ENCODE measurements at regions not wholly inside any gene's neighbourhood (a gene's known extent, or its start where the extent isn't known, plus 50 kb on each side); places are given as distances from the start of the nearest gene placed in this dataset.
"Not testable (repeated sequence)": the region's sequence is repeated elsewhere in the genome, so short reads cannot be mapped to it uniquely, and the experiment has no call there.

- no peak for DNase-seq (ENCODE audit: low read depth)
These were observed 97.9 kb upstream of the MTHFD1L start for GRCh38 chr6:150767571-150768018.

GRCh38 chr6:150770637-150771036, 94.9 kb upstream of the MTHFD1L start:
- DNase-seq (ENCODE audit: low read depth) = no peak

- no peak for DNase-seq (ENCODE audit: low read depth)
These were observed 91.5 kb upstream of the MTHFD1L start for GRCh38 chr6:150773969-150774368.

GRCh38 chr6:150775415-150776203, 89.9 kb upstream of the MTHFD1L start:
- no peak for DNase-seq (ENCODE audit: low read depth)

- DNase-seq (ENCODE audit: low read depth) = no peak
These were observed 87.8 kb upstream of the MTHFD1L start for GRCh38 chr6:150777736-150778135.

- DNase-seq (ENCODE audit: low read depth) = no peak
These were observed 81.7 kb upstream of the MTHFD1L start for GRCh38 chr6:150783813-150784212.

GRCh38 chr6:150787429-150787828, 78.1 kb upstream of the MTHFD1L start:
- DNase-seq (ENCODE audit: low read depth) = no peak

GRCh38 chr6:150788089-150788488, 77.4 kb upstream of the MTHFD1L start:
- no peak for DNase-seq (ENCODE audit: low read depth)

GRCh38 chr6:150789906-150790305, 75.6 kb upstream of the MTHFD1L start:
- not testable (repeated sequence) for DNase-seq (ENCODE audit: low read depth)

GRCh38 chr6:150791717-150792116, 73.8 kb upstream of the MTHFD1L start:
- DNase-seq (ENCODE audit: low read depth) = no peak

- DNase-seq (ENCODE audit: low read depth) = no peak
These were observed 67.6 kb upstream of the MTHFD1L start for GRCh38 chr6:150797949-150798348.

GRCh38 chr6:150799276-150799805, 66.2 kb upstream of the MTHFD1L start:
- DNase-seq (ENCODE audit: low read depth) = no peak

GRCh38 chr6:150800674-150801314, 64.7 kb upstream of the MTHFD1L start:
- DNase-seq (ENCODE audit: low read depth) = no peak

GRCh38 chr6:150806790-150807189, 58.7 kb upstream of the MTHFD1L start:
- no peak for DNase-seq (ENCODE audit: low read depth)

GRCh38 chr6:150813319-150813992, 52.0 kb upstream of the MTHFD1L start:
- DNase-seq (ENCODE audit: low read depth) = no peak

GRCh38 chr6:150813993-150814359, 51.5 kb upstream of the MTHFD1L start:
- DNase-seq (ENCODE audit: low read depth) = no peak

All from activated gamma-delta T cell treated with anti-CD3 and anti-CD28 coated beads, Interleukin-2, amount 50 U/mL, for 16 hours (primary cell).